K562 (cell line): ENCODE measurements at regions not wholly inside any gene's neighbourhood (a gene's known extent, or its start where the extent isn't known, plus 50 kb on each side); places are given as distances from the start of the nearest gene placed in this dataset.

Experiments
- MAZ ChIP-seq, 2 experiments: fragments of 450-650 bp in 1 of 2; sonication (generic) in 1 of 2; formaldehyde crosslinking; IDR thresholded peaks in 1 of 2; conservative IDR thresholded peaks in 1 of 2; 2 replicates each; pipeline versions ENCODE4 v1.4.0 to v1.5.0; 2020; ENCODE audit warnings: mild to moderate bottlenecking in 1 of 2, missing genetic modification reagents in 1 of 2
- PRMT5 ChIP-seq: sonication (generic); formaldehyde crosslinking; IDR thresholded peaks from 2 replicates; pipeline ENCODE4 v1.5.0; 2020; ENCODE audit warnings: missing genetic modification reagents
- RNF2 ChIP-seq: sonication (generic); IDR thresholded peaks from 2 replicates; pipeline ENCODE4 v1.6.1; 2016
- TCF7 ChIP-seq: sonication (generic); IDR thresholded peaks from 2 replicates; pipeline ENCODE4 v1.6.1; 2016; ENCODE audit warnings: antibody characterized with exemption, borderline replicate concordance
- ZNF311 ChIP-seq: fragments of 250-450 bp; sonication (Bioruptor Pico); IDR thresholded peaks from 2 replicates; pipeline ENCODE4 v1.4.0; 2020; ENCODE audit warnings: mild to moderate bottlenecking, moderate library complexity
- TF ChIP-seq, protein P1 (sequence below), 3 experiments: IDR thresholded peaks in 2 of 3; conservative IDR thresholded peaks in 1 of 3; 2 replicates each; pipeline ENCODE4 v1.5.1; 2011 to 2012; ENCODE audit warnings: low read length in 3 of 3, mild to moderate bottlenecking in 3 of 3, control low read depth in 2 of 3, improper control_type of control experiment in 1 of 3, inconsistent platforms in 1 of 3, low read depth in 1 of 3, mixed read lengths in 1 of 3, moderate library complexity in 1 of 3; ENCODE audit not compliant: insufficient read depth in 2 of 3

DNA sequence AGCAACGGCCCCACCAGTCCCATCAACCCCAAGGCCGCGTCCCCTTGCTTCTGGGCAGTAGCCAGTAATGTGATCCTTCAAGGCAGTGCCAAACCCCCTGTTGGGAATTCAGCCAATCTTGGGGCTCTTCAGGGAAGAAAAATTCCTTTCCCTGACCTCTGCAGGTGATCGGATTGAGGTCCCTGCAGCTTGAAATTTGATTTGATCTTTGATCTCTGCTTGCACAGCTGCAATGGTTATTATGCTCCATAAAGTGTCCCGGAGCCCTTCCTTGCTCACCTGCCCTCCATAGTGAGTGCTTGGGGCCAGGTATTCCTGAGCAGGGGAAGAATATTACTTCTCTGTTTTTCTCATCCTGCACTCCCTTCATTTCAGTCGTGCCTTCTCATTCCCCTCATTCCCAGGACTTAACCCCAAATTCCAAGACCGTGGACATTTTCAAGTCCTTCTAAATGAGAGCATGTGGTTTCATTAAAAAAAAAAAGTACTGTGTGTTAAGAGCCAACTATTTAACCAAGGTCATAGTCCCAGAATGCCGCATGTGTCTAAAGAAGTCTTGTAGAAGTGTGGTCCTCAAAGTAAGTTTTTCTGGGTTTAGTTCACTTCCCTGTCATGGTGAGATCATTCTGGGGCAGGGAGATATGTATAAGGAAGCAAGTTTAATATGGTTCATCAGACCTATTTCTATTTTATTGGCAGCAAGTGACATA, 56.3 kb downstream of the SOX9 start:
- TF ChIP-seq PRMT5 (CRISPR knock-in tag), result no peak
- no peak for TF ChIP-seq RNF2
- TF ChIP-seq, protein P1, sequence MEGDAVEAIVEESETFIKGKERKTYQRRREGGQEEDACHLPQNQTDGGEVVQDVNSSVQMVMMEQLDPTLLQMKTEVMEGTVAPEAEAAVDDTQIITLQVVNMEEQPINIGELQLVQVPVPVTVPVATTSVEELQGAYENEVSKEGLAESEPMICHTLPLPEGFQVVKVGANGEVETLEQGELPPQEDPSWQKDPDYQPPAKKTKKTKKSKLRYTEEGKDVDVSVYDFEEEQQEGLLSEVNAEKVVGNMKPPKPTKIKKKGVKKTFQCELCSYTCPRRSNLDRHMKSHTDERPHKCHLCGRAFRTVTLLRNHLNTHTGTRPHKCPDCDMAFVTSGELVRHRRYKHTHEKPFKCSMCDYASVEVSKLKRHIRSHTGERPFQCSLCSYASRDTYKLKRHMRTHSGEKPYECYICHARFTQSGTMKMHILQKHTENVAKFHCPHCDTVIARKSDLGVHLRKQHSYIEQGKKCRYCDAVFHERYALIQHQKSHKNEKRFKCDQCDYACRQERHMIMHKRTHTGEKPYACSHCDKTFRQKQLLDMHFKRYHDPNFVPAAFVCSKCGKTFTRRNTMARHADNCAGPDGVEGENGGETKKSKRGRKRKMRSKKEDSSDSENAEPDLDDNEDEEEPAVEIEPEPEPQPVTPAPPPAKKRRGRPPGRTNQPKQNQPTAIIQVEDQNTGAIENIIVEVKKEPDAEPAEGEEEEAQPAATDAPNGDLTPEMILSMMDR (IDR thresholded peaks at IDR 0.05 in 2 of 3, conservative IDR thresholded peaks at IDR 0.05 in 1 of 3; ENCODE audit: insufficient read depth in 2 of 3, low read depth in 1 of 3, low read length in 3 of 3), result no peak
- TF ChIP-seq TCF7, result no peak
- TF ChIP-seq ZNF311, result no peak
- TF ChIP-seq MAZ (CRISPR knock-in tag; conservative IDR thresholded peaks at IDR 0.05 in 1 of 2, IDR thresholded peaks at IDR 0.05 in 1 of 2), result no peak
